ENCODE measurements at regions not wholly inside any gene's neighbourhood (a gene's known extent, or its start where the extent isn't known, plus 50 kb on each side); places are given as distances from the start of the nearest gene placed in this dataset.

DNA sequence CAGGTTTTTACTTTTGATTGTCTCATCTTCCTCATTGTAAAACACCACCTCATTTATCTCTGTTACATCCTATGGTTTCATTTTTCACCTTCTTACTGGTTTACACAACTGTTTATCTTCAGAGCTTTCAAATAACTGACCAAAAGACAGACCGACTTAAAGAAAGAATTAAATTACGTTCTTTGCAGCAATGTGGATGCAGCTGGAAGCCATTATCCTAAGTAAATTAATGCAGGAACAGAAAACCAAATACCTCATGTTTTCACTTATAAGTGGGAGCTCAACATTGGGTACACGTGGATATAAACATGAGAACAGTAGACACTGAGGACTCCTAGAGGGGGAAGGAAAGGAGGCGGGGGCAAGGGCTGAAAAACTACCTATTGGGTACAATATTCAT is 729.0 kb upstream of the USP15 start:
- Histone ChIP-seq H3K27ac (ENCODE audit: control insufficient read depth, insufficient read depth, low read length) (no peak overlapping the region), H3K36me3 (ENCODE audit: control insufficient read depth in 2 of 2, extremely low read depth in 1 of 2, insufficient read depth in 2 of 2, low read length in 2 of 2) (no peaks in the 10 kb centered on the region), H3K9me3 (ENCODE audit: control insufficient read depth, low read depth, low read length) (no peaks in the 10 kb centered on the region), H3K9me1 (ENCODE audit: control insufficient read depth, extremely low read depth, insufficient read depth, low read length) (no peaks in the 10 kb centered on the region), H3K4me2 (ENCODE audit: control insufficient read depth, extremely low read depth, insufficient read depth, low read depth, low read length) (no peak overlapping the region), H3K4me3 (ENCODE audit: control insufficient read depth in 2 of 3, extremely low read depth in 1 of 3, insufficient read depth in 2 of 3, low read depth in 1 of 3, low read length in 3 of 3) (no peak overlapping the region), H3K9ac (ENCODE audit: control insufficient read depth, extremely low read depth, insufficient read depth, low read length) (no peak overlapping the region), H4K20me1 (ENCODE audit: control insufficient read depth, extremely low read depth, insufficient read depth, low read length) (no peaks in the 10 kb centered on the region), H3K79me2 (ENCODE audit: control insufficient read depth, insufficient read depth, low read length) (no peaks in the 10 kb centered on the region), H3K27me3 (ENCODE audit: control insufficient read depth, extremely low read depth, insufficient read depth, low read length) (no peaks in the 10 kb centered on the region), H3K4me1 (ENCODE audit: control insufficient read depth, extremely low read depth, insufficient read depth, low read length) (no peaks in the 10 kb centered on the region), H2AFZ (ENCODE audit: control insufficient read depth, low read length) (no peak overlapping the region)
- TF ChIP-seq EZH2 (IDR thresholded peaks at IDR 0.05; ENCODE audit: low read length): no peak
- TF ChIP-seq, protein P1, sequence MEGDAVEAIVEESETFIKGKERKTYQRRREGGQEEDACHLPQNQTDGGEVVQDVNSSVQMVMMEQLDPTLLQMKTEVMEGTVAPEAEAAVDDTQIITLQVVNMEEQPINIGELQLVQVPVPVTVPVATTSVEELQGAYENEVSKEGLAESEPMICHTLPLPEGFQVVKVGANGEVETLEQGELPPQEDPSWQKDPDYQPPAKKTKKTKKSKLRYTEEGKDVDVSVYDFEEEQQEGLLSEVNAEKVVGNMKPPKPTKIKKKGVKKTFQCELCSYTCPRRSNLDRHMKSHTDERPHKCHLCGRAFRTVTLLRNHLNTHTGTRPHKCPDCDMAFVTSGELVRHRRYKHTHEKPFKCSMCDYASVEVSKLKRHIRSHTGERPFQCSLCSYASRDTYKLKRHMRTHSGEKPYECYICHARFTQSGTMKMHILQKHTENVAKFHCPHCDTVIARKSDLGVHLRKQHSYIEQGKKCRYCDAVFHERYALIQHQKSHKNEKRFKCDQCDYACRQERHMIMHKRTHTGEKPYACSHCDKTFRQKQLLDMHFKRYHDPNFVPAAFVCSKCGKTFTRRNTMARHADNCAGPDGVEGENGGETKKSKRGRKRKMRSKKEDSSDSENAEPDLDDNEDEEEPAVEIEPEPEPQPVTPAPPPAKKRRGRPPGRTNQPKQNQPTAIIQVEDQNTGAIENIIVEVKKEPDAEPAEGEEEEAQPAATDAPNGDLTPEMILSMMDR (optimal IDR thresholded peaks at IDR 0.05 in 1 of 3, IDR thresholded peaks at IDR 0.05 in 1 of 3, conservative IDR thresholded peaks at IDR 0.05 in 1 of 3; ENCODE audit: extremely low read depth in 1 of 3, insufficient read depth in 2 of 3, low read length in 3 of 3): no peak
- no peak for DNase-seq (ENCODE audit: low read depth, low spot score)
- FAIRE-seq: no peak
- dilution Hi-C loops (cut with MboI; ENCODE audit: extremely low pct_ligation_motif_present, low sequenced_read_pairs): no loop called here

DNA sequence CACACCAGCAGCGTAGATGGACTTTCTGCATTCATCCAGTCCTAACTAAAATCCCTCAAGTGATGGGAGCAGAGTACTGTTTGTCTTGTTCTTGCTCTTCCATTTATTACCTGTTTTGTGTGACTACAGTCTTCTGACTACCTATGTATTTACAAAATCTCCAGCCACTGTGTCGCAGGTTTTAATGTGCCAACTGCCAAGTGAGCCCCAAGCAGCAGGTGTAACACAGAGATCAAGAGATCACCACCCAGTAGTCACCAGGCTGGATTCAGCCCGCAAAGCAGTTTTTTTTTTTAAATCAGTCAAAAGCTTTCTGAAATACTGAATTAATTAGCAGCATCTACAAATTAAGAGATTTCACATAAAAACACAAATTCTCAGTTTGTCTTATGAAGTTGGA is 724.1 kb upstream of the USP15 start:
- H3K36me3 ChIP-seq (ENCODE audit: control insufficient read depth in 2 of 2, extremely low read depth in 1 of 2, insufficient read depth in 2 of 2, low read length in 2 of 2): no peaks in the 10 kb centered on the region
- H3K27me3 ChIP-seq (ENCODE audit: control insufficient read depth, extremely low read depth, insufficient read depth, low read length): no peaks in the 10 kb centered on the region
- TF ChIP-seq, protein P1 (optimal IDR thresholded peaks at IDR 0.05 in 1 of 3, IDR thresholded peaks at IDR 0.05 in 1 of 3, conservative IDR thresholded peaks at IDR 0.05 in 1 of 3; ENCODE audit: extremely low read depth in 1 of 3, insufficient read depth in 2 of 3, low read length in 3 of 3): no peak
- no peak overlapping the region for H3K4me2 ChIP-seq (ENCODE audit: control insufficient read depth, extremely low read depth, insufficient read depth, low read depth, low read length)
- H3K4me1 ChIP-seq (ENCODE audit: control insufficient read depth, extremely low read depth, insufficient read depth, low read length): no peaks in the 10 kb centered on the region
- FAIRE-seq (no peak), DNase-seq (ENCODE audit: low read depth, low spot score) (no peak)
- H3K4me3 ChIP-seq (ENCODE audit: control insufficient read depth in 2 of 3, extremely low read depth in 1 of 3, insufficient read depth in 2 of 3, low read depth in 1 of 3, low read length in 3 of 3): no peak overlapping the region
- dilution Hi-C loops (cut with MboI; ENCODE audit: extremely low pct_ligation_motif_present, low sequenced_read_pairs): no loop called here
- H3K9ac ChIP-seq (ENCODE audit: control insufficient read depth, extremely low read depth, insufficient read depth, low read length): no peak overlapping the region
- no peaks in the 10 kb centered on the region for H3K79me2 ChIP-seq (ENCODE audit: control insufficient read depth, insufficient read depth, low read length)
- H4K20me1 ChIP-seq (ENCODE audit: control insufficient read depth, extremely low read depth, insufficient read depth, low read length): no peaks in the 10 kb centered on the region
- no peak overlapping the region for H3K27ac ChIP-seq (ENCODE audit: control insufficient read depth, insufficient read depth, low read length)
- no peak overlapping the region for H2AFZ ChIP-seq (ENCODE audit: control insufficient read depth, low read length)
- H3K9me3 ChIP-seq (ENCODE audit: control insufficient read depth, low read depth, low read length): no peaks in the 10 kb centered on the region
- no peaks in the 10 kb centered on the region for H3K9me1 ChIP-seq (ENCODE audit: control insufficient read depth, extremely low read depth, insufficient read depth, low read length)
